Neural progenitor cell (in vitro differentiated cells): ENCODE measurements at regions not wholly inside any gene's neighbourhood (a gene's known extent, or its start where the extent isn't known, plus 50 kb on each side); places are given as distances from the start of the nearest gene placed in this dataset.

Experiments used
- DNase-seq: peaks from one replicate; pipeline ENCODE4 v3.0.0-alpha.2; 2016; ENCODE audit warnings: low spot score
- H2AFZ ChIP-seq: fragments of 200-600 bp; sonication (generic); replicated peaks from 2 replicates; pipeline ENCODE4 v1.6.1; 2016; ENCODE audit warnings: antibody characterized with exemption
- H3F3A ChIP-seq: fragments of 200-600 bp; sonication (generic); 2 replicates; pipeline ENCODE4 v1.6.1; 2016; ENCODE audit warnings: antibody characterized with exemption, low read depth
- H3K27ac ChIP-seq: fragments of 200-600 bp; sonication (generic); 2 replicates; pipeline ENCODE4 v1.5.1; 2016; ENCODE audit warnings: mild to moderate bottlenecking
- H3K27me3 ChIP-seq: fragments of 200-600 bp; sonication (generic); 2 replicates; pipeline ENCODE4 v1.6.1; 2016; ENCODE audit warnings: mild to moderate bottlenecking, moderate library complexity
- H3K36me3 ChIP-seq: fragments of 200-600 bp; sonication (generic); 2 replicates; pipeline ENCODE4 v1.5.1; 2016
- H3K4me1 ChIP-seq: fragments of 200-600 bp; sonication (generic); 2 replicates; pipeline ENCODE4 v1.6.1; 2016; ENCODE audit warnings: mixed run types
- H3K4me2 ChIP-seq: fragments of 200-600 bp; sonication (generic); 2 replicates; pipeline ENCODE4 v1.6.1; 2016
- H3K4me3 ChIP-seq: fragments of 200-600 bp; sonication (generic); 2 replicates; pipeline ENCODE4 v1.5.1; 2016
- H3K79me2 ChIP-seq: fragments of 200-600 bp; sonication (generic); 2 replicates; pipeline ENCODE4 v1.6.1; 2016; ENCODE audit warnings: low read depth
- H3K9ac ChIP-seq: fragments of 200-600 bp; sonication (generic); 2 replicates; pipeline ENCODE4 v1.6.1; 2016
- H3K9me3 ChIP-seq: fragments of 200-600 bp; sonication (generic); 2 replicates; pipeline ENCODE4 v1.5.1; 2016; ENCODE audit warnings: low read depth
- H4K20me1 ChIP-seq: fragments of 200-600 bp; sonication (generic); 2 replicates; pipeline ENCODE4 v1.6.1; 2016; ENCODE audit warnings: low read depth
- H3K27ac Mint-ChIP-seq: 3 replicates; pipeline ENCODE4 v1.8.0; 2021; ENCODE audit warnings: mixed read lengths
- H3K27me3 Mint-ChIP-seq: 2 replicates; pipeline ENCODE4 v1.8.0; 2022; ENCODE audit warnings: low read depth, mild to moderate bottlenecking, inconsistent platforms, moderate library complexity, mixed read lengths; ENCODE audit not compliant: insufficient read depth
- H3K36me3 Mint-ChIP-seq: 3 replicates; pipeline ENCODE4 v1.8.0; 2021; ENCODE audit warnings: mixed read lengths
- H3K4me1 Mint-ChIP-seq: 3 replicates; pipeline ENCODE4 v1.8.0; 2021; ENCODE audit warnings: mixed read lengths
- H3K4me3 Mint-ChIP-seq: 3 replicates; pipeline ENCODE4 v1.8.0; 2021; ENCODE audit warnings: mild to moderate bottlenecking, moderate library complexity, mixed read lengths
- H3K9me3 Mint-ChIP-seq: 3 replicates; pipeline ENCODE4 v1.8.0; 2020; ENCODE audit warnings: mixed read lengths
- EZH2 ChIP-seq: fragments of 200-600 bp; sonication (generic); IDR thresholded peaks from 2 replicates; pipeline ENCODE4 v1.6.1; 2017; ENCODE audit warnings: antibody characterized with exemption, mild to moderate bottlenecking, moderate library complexity
- EZH2phosphoT487 ChIP-seq: fragments of 200-600 bp; sonication (generic); IDR thresholded peaks from 2 replicates; pipeline ENCODE4 v1.6.1; 2017; ENCODE audit warnings: antibody characterized with exemption
- TF ChIP-seq, protein P1 (sequence below): fragments of 200-600 bp; sonication (generic); IDR thresholded peaks from 2 replicates; pipeline ENCODE4 v1.5.1; 2017; ENCODE audit warnings: antibody characterized with exemption, mild to moderate bottlenecking

DNA sequence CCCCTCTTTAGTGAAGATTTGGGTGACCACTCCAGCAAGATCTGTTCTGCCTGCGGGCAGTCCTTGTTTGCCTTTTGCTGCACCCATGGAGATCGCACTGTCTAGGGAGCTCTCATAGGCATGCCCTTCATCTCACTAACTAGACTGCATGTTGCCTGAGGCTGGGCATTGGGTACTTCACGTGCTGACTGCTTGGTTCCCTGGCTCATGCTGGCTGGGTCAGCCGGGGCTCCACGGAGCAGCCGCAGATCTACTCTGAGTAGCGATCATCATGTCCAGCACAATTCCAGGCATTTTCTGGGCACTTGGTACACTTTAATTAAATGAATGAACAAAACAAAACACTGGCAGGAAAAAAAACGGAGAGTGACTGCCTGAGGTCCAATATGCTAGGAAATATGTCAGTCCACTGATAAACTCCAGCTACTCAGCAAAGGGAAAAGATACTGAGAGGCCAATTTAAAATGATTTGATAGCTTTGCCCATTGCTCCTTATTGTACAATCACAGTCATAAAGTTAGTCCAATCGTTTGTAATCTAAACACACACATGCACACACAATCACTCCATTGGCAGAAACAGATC, 220.3 kb downstream of the C1D start:
- Histone ChIP-seq H3K4me3 (no peak overlapping the region), H3K9me3 (no peaks in the 10 kb centered on the region), H3K27ac (no peak overlapping the region), H3K4me1 (peaks cover 7% of the 10 kb centered on the region), H3F3A (peaks cover 10% of the 10 kb centered on the region), H3K4me2 (no peak overlapping the region), H2AFZ (no peak overlapping the region), H4K20me1 (no peaks in the 10 kb centered on the region), H3K79me2 (no peaks in the 10 kb centered on the region), H3K27me3 (no peaks in the 10 kb centered on the region), H3K36me3 (no peaks in the 10 kb centered on the region), H3K9ac (no peak overlapping the region)
- Mint-ChIP-seq H3K9me3 (no peaks in the 10 kb centered on the region), H3K4me1 (peaks cover 12% of the 10 kb centered on the region), H3K27me3 (peaks cover 2% of the 10 kb centered on the region), H3K4me3 (no peak overlapping the region), H3K36me3 (no peaks in the 10 kb centered on the region), H3K27ac (peak overlapping the region; percentile 70)
- TF ChIP-seq EZH2: no peak
- no peak for TF ChIP-seq EZH2phosphoT487
- TF ChIP-seq, protein P1, sequence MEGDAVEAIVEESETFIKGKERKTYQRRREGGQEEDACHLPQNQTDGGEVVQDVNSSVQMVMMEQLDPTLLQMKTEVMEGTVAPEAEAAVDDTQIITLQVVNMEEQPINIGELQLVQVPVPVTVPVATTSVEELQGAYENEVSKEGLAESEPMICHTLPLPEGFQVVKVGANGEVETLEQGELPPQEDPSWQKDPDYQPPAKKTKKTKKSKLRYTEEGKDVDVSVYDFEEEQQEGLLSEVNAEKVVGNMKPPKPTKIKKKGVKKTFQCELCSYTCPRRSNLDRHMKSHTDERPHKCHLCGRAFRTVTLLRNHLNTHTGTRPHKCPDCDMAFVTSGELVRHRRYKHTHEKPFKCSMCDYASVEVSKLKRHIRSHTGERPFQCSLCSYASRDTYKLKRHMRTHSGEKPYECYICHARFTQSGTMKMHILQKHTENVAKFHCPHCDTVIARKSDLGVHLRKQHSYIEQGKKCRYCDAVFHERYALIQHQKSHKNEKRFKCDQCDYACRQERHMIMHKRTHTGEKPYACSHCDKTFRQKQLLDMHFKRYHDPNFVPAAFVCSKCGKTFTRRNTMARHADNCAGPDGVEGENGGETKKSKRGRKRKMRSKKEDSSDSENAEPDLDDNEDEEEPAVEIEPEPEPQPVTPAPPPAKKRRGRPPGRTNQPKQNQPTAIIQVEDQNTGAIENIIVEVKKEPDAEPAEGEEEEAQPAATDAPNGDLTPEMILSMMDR: no peak
- no peak for DNase-seq

DNA sequence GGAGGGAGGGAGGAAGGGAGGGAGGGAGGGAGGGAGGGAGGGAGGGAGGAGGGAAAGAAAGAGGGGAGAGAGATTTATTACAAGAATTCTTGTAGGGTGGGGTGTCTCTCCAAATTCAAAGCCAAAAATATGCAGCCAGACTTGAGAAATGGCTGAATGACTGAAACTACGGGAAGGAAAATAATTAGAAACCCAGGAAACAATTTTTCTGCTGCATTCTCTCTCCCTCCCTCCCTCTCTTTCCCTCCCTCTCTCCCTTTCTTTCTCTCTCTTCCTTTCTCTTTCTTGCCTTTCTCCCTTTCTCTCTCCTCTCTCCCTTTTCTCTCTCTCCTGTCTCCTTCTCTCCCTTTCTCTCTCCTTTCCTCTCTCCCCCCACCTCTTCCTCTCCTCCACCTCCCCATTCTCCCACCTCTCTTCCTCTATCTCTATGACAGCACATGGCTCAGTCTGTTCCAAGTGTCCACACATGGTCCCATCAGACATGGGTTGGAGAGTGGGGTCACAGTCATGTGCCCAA, 218.7 kb downstream of the C1D start:
- peaks cover 12% of the 10 kb centered on the region for H3K4me1 ChIP-seq
- no peaks in the 10 kb centered on the region for H3K9me3 ChIP-seq
- no peak overlapping the region for H3K4me2 ChIP-seq
- no peak for TF ChIP-seq EZH2
- no peaks in the 10 kb centered on the region for H3K79me2 ChIP-seq
- H4K20me1 ChIP-seq: no peaks in the 10 kb centered on the region
- Mint-ChIP-seq H3K27ac (no peak overlapping the region), H3K27me3 (peaks cover 2% of the 10 kb centered on the region), H3K4me1 (peaks cover 21% of the 10 kb centered on the region), H3K9me3 (no peaks in the 10 kb centered on the region), H3K36me3 (no peaks in the 10 kb centered on the region), H3K4me3 (no peak overlapping the region)
- H3K9ac ChIP-seq: no peak overlapping the region
- no peaks in the 10 kb centered on the region for H3K27me3 ChIP-seq
- no peak overlapping the region for H3K4me3 ChIP-seq
- H3K27ac ChIP-seq: no peak overlapping the region
- no peak for DNase-seq
- no peaks in the 10 kb centered on the region for H3K36me3 ChIP-seq
- peaks cover 10% of the 10 kb centered on the region for H3F3A ChIP-seq
- no peak overlapping the region for H2AFZ ChIP-seq

DNA sequence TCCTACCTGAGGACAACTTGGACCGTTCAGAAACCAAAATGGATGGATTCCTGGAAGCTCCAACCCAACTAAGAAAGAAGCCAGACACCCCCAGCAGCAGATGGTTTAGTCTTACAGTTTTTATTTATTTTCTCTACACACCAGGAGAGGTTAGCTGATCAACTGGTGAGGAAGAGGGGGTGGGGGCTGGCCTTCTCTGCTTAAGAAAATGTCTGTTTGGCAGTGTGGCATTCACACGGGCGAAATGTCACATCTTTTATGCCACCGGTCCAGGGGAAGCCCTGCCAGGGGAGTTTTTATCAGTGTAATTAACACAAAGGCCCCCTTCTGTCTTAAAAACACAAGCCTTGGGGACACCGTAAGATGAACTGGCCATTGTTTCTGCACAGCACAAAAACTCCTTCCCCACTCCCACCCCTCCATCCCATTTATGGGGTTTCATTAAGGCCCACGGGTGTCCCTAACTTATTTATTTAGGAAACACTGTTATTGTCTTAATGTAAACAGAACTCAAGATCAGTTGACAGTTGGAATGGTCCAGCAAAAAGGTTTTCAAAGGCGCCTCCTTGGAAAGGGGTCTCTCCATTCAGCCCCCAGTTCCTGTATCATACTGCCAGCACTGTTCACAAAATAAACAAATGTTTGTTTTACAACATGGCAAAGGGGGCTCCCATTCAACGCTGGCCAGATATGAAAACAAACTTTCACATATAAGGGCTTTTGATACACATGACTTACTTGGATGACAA, 217.0 kb downstream of the C1D start:
- Histone ChIP-seq H4K20me1 (no peaks in the 10 kb centered on the region), H3F3A (peaks cover 10% of the 10 kb centered on the region), H3K36me3 (no peaks in the 10 kb centered on the region), H3K9ac (no peak overlapping the region), H3K9me3 (no peaks in the 10 kb centered on the region), H3K79me2 (no peaks in the 10 kb centered on the region), H3K4me3 (no peak overlapping the region), H2AFZ (peak overlapping the region; percentile 68), H3K27ac (no peak overlapping the region), H3K4me2 (peak overlapping the region; percentile 34), H3K4me1 (peaks cover 15% of the 10 kb centered on the region), H3K27me3 (no peaks in the 10 kb centered on the region)
- H3K4me1 Mint-ChIP-seq: peaks cover 22% of the 10 kb centered on the region
- no peaks in the 10 kb centered on the region for H3K9me3 Mint-ChIP-seq
- no peaks in the 10 kb centered on the region for H3K36me3 Mint-ChIP-seq
- TF ChIP-seq EZH2phosphoT487 (no peak), EZH2 (no peak)
- TF ChIP-seq, protein P1: no peak
- peaks cover 2% of the 10 kb centered on the region for H3K27me3 Mint-ChIP-seq
- H3K27ac Mint-ChIP-seq: no peak overlapping the region
- DNase-seq: peak; percentile 7
- H3K4me3 Mint-ChIP-seq: peak overlapping the region; percentile 46
